Spleen (tissue), 7 donors: ENCODE measurements at regions not wholly inside any gene's neighbourhood (a gene's known extent, or its start where the extent isn't known, plus 50 kb on each side); places are given as distances from the start of the nearest gene placed in this dataset.
"Not testable (repeated sequence)": the region's sequence is repeated elsewhere in the genome, so short reads cannot be mapped to it uniquely, and the experiment has no call there.

ENCODE experiments used
- POLR2A ChIP-seq, 3 donors: fragments of 450-650 bp; IDR thresholded peaks; one replicate each; pipeline ENCODE4 v1.5.1; 2017; ENCODE audit warnings: antibody characterized with exemption in 3 of 3, mild to moderate bottlenecking in 1 of 3
- TF ChIP-seq, protein P1 (sequence below), 11 experiments: fragments of 200-600 bp in 7 of 11; fragments of 450-650 bp in 4 of 11; sonication (generic) in 4 of 11; IDR thresholded peaks in 8 of 11; conservative IDR thresholded peaks in 3 of 11; 1 replicate in 7 of 11; 2 replicates in 4 of 11; pipeline versions ENCODE4 v1.4.0 to v1.8.0; 2016 to 2021; ENCODE audit warnings: antibody characterized with exemption in 11 of 11, inconsistent platforms in 4 of 11, mild to moderate bottlenecking in 1 of 11
- donor health status: DM: no; HTN: no; CAD: no; lungs with moderate emphysema.
- donor health status: DM: no; HTN: no; CAD: no.
- donor health status: DM: no; HTN: no; CAD: no.

GRCh38 chr9:64101504-64101903 lies 1183.5 kb downstream of the FOXD4L5 start:
- TF ChIP-seq, protein P1, sequence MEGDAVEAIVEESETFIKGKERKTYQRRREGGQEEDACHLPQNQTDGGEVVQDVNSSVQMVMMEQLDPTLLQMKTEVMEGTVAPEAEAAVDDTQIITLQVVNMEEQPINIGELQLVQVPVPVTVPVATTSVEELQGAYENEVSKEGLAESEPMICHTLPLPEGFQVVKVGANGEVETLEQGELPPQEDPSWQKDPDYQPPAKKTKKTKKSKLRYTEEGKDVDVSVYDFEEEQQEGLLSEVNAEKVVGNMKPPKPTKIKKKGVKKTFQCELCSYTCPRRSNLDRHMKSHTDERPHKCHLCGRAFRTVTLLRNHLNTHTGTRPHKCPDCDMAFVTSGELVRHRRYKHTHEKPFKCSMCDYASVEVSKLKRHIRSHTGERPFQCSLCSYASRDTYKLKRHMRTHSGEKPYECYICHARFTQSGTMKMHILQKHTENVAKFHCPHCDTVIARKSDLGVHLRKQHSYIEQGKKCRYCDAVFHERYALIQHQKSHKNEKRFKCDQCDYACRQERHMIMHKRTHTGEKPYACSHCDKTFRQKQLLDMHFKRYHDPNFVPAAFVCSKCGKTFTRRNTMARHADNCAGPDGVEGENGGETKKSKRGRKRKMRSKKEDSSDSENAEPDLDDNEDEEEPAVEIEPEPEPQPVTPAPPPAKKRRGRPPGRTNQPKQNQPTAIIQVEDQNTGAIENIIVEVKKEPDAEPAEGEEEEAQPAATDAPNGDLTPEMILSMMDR (IDR thresholded peaks at IDR 0.05 in 8 of 11, conservative IDR thresholded peaks at IDR 0.05 in 3 of 11) = not testable (repeated sequence)
- TF ChIP-seq POLR2A (IDR thresholded peaks at IDR 0.05) = not testable (repeated sequence)
